GM19238 (cell line): ENCODE measurements at regions not wholly inside any gene's neighbourhood (a gene's known extent, or its start where the extent isn't known, plus 50 kb on each side); places are given as distances from the start of the nearest gene placed in this dataset.

ENCODE experiments used
- DNase-seq: peaks from one replicate; pipeline ENCODE4 v3.0.0; 2011; ENCODE audit warnings: low spot score; ENCODE audit not compliant: insufficient read length

DNA sequence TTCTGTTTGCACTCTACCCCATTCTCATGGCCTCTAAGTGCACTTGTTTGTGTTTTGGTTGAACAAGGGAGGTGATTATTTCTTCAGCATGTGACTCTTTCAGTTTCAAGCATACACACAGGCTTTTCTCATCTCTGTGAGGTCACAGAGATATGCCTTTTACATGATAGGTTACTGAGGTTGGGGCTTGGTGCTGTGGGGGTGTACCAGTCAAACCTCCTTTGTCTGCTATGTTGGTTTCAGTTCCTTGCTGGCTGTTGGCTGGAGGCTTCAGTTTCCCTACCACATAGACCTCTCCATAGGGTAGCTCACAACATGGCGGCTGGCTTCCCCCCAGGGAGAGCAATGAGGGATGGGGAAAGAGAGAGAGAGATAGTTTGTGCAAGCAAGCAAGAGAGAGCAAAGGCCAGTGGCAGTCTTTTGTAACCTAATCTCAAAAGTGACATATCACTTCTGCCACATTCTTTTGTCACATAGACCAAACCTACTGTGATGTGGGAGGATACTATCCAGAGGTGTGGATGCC is 96.7 kb upstream of the SEMA6A start:
- peak; percentile 13 for DNase-seq

- DNase-seq: no peak
Measured at GRCh38 chr5:116669261-116670031, 94.8 kb upstream of the SEMA6A start.

- no peak for DNase-seq
Measured at GRCh38 chr5:116668390-116668789, 93.8 kb upstream of the SEMA6A start.

DNA sequence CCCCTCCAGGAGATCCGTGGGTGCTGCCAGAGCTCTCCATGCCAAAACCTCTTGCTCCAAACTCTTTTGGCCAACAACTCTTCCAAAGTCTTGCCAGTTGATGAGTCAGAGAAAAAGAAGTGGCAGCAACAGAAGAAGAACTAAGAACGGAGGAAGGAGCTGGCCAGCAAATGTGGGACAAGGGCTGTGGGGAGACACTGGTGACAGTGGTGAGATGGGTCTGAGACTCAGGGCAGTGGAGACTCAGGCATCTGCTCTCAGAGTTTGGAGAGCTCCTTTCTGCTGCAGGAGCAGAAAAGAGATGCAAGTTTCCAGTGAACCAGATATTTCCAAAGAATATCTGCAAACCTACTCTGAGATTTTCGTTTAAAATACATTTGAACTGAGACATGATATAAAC is 92.3 kb upstream of the SEMA6A start:
- DNase-seq: no peak

GRCh38 chr5:116664988-116665387 is 90.4 kb upstream of the SEMA6A start:
- DNase-seq: no peak

- DNase-seq: no peak
Measured at GRCh38 chr5:116663081-116663480, 88.5 kb upstream of the SEMA6A start.

- DNase-seq: no peak
Measured at GRCh38 chr5:116661419-116661818, 86.8 kb upstream of the SEMA6A start.

DNA sequence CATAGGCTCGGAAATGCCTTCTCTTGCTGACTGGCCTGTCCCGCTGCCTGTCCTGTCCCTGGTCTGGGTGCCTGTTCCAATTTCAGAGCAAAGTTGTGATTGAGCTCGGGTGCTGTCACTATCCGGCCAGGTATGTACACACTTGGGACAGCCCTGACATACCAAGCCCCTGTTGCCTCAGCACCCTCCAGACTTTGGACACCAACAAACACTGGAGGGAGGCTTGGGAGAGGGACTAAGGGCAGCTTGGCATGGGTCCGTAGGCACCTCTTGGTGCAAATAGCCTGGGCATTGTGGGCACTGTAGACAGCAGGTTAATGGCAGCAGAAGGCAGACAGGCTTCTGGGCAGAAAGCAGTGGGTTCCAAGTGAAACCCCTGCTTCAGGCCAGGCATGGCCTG is 86.3 kb upstream of the SEMA6A start:
- no peak for DNase-seq

DNA sequence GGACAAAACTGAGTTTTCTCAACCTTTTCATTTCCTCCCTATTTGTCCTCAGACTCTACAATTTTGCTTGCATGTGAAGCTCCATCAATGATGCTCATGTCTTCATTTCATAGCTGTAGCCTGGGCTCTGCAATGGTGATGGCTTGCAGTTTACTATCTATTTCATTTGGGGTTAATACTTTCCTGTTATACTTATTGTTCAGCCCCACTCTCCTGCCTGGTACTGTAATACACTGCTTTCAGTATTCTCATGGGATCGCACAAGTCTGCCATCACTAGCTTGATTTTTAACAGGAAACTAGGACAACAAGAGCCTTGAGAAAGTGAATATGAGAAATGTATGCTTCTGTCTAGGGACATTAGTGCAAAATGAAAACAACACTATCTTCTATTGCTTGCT is 84.2 kb upstream of the SEMA6A start:
- no peak for DNase-seq

GRCh38 chr5:116658141-116658540 is 83.5 kb upstream of the SEMA6A start:
- no peak for DNase-seq

DNA sequence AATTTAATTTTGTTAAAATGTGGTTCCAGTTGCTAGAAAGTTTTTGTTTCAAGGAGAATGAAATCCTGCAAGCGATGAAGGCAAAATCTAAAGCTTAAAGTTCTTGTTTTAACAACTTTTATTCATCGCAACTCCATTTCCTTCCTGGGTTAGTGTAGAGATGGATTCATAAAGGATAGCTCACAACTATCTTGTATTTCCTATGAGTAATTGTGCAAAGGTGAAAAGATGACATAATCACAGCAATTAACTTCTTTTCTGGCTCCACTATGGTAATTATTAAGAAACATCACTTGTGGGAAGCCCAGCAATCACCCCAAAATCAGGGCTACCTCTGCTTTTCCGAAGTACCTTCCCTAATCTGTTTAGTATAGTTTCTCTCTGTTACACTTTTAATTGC is 80.8 kb upstream of the SEMA6A start:
- no peak for DNase-seq

- DNase-seq: no peak
Measured at GRCh38 chr5:116654925-116655324, 80.3 kb upstream of the SEMA6A start.

DNA sequence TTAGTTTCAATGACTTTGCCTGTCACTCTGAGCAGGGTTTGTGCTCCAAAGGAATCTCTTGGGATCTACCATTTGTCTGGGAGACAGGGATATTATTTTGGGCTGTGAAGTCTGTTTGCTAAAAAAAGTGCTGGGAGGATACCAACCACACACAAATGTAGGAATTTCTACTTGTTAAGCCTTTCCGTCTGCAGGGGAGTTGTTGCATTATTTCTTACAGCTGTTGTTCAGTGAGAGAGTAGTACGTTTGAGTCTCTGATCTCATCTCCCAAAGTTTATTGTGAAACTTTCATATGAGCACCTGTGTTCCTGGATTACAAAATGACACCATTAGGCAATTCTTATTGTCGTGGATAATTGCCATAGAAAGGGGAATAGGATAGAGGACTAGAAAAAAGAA is 78.3 kb upstream of the SEMA6A start:
- DNase-seq: no peak

- DNase-seq: no peak
Measured at GRCh38 chr5:116652196-116652729, 77.6 kb upstream of the SEMA6A start.

- no peak for DNase-seq
Measured at GRCh38 chr5:116651653-116652052, 77.0 kb upstream of the SEMA6A start.

GRCh38 chr5:116650964-116651363 is 76.3 kb upstream of the SEMA6A start:
- DNase-seq: no peak

DNA sequence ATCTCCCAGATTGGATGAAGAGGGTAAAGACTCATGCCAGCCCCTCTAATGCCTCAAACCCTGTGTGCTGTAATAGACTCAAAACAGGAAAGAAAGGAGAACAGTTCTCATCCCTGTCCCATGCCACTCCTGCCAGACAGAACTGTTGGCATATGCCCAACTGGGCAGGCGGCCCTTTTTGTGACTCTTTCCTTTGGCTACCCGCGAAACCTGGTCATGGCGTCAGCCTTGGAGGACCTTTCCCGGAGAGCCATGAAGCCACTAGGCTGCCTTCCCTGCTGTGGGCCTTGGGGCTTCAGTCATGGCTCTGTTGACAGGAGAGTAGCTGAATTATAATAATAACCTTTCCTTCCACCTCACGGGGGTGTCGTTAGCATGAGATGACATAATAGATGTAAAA is 75.9 kb upstream of the SEMA6A start:
- no peak for DNase-seq

DNA sequence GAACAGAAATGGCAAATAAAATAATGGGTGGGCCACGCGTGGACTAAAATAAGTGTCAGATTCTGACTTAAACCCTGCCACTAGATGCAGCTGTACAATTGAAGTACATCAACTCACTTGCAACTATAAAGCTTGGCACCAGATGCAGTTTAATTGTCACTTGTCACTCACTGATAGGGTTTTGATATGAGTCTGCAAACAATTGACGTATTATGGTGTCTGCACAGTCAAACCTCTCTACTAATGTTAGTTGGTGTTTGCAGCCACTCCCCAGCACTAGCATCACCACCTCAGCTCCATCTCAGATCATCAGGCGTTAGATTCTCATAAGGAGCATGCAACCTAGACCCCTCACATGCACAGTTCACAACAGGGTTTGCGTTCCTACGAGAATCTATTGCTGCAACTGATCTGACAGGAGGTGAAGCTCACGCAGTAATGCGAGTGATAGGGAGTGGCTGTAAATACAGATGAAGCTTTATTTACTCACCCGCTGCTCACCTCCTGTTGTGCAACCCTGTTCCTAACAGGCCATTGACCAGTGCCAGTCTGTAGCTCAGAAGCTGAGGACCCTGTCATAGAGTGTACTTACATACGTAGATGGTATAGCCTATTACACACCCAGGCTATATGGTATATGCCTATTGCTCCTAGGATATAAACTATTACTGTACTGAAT is 72.1 kb upstream of the SEMA6A start:
- DNase-seq: no peak

- DNase-seq: no peak
Measured at GRCh38 chr5:116645627-116646026, 71.0 kb upstream of the SEMA6A start.

DNA sequence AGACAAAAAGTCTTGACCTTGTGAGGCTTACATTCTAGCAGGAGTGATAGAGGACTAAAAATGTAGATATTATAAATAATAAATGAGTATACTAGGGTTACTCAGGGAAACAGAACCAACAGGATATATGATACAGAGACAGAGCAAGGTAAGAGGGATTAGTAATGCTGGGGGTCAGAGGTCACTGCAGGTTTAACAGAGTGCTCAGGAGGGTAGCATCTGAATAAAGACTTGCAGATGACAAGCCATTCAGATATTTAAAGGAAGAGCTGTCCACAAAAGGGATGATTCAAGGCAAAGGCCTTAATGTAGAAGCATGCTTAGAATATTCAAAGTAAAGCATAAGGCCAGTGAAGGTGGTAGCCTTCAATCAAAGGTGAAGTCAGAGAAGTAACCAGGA is 65.6 kb upstream of the SEMA6A start:
- DNase-seq: no peak

DNA sequence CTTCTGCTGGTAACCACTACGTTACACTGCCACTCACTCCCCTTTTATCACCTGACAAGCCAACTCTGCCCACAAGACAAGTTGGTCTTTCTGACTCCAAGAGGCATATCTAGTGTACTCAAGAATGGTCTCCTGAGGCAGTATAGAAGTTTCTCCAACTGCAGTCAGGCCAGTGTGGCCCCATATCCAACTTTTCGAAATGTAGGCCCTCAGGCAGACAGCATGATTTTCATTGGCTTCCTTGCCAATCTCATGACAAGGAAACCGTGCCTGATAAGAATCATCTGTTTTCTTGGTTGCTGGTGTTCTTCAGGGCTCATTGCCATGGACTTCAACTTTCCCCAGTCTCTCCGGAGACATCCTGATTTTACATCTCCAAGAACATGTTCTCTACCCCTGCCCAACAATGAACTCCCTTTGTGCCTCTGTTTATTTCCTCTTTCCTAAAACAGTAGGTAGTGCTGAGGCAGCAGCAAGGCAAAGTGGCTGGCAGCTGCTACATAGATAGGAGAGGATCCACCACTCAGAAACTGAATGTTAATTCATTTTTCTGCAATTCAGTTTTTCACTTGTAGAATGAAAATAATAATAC is 62.6 kb upstream of the SEMA6A start:
- DNase-seq: no peak

- no peak for DNase-seq
Measured at GRCh38 chr5:116632890-116633289, 58.3 kb upstream of the SEMA6A start.
